GM12892 (cell line): ENCODE measurements at regions not wholly inside any gene's neighbourhood (a gene's known extent, or its start where the extent isn't known, plus 50 kb on each side); places are given as distances from the start of the nearest gene placed in this dataset.

Experiments used
- POLR2A ChIP-seq: IDR thresholded peaks from 2 replicates; pipeline ENCODE4 v1.6.1; 2011; ENCODE audit warnings: low read depth, low read length, control low read depth
- POLR2AphosphoS5 ChIP-seq: IDR thresholded peaks from 2 replicates; pipeline ENCODE4 v1.6.1; 2011; ENCODE audit warnings: low read depth, low read length, control low read depth

DNA sequence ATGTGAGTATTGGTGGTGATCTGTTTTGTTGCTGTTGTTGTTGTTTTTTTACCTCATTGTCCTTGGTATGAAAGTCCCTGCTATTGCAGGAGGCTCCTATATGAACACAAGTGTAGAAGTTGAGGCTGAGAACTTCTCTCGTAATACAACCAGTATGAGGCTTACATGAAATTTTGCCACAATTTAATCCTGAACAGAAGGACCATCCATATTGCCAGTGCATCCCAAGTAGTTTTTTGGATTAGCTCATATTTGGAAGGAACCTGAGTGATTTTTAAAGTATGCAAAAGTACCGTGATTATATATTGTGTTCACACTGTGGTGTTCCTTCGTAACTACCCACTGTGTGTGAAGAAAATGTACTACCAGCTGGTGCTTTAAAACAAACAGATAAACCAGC is 2095.5 kb upstream of the WWC1 start:
- TF ChIP-seq POLR2AphosphoS5 (no peak), POLR2A (no peak)
